Ascending aorta (tissue), 2 donors: ENCODE measurements at regions not wholly inside any gene's neighbourhood (a gene's known extent, or its start where the extent isn't known, plus 50 kb on each side); places are given as distances from the start of the nearest gene placed in this dataset.

Source experiments
- DNase-seq, 2 donors: peaks; one replicate each; pipeline ENCODE4 v3.0.0-alpha.2; 2019; ENCODE audit warnings: low spot score in 2 of 2
- H3K27ac ChIP-seq, 2 donors: fragments of 200-600 bp; sonication (generic); one replicate each; pipeline ENCODE4 v1.5.1; 2016 to 2017; ENCODE audit warnings: mild to moderate bottlenecking in 1 of 2
- H3K27me3 ChIP-seq: fragments of 200-600 bp; sonication (generic); one replicate; pipeline ENCODE4 v1.5.1; 2017
- H3K36me3 ChIP-seq, 2 donors: fragments of 200-600 bp; sonication (generic); one replicate each; pipeline ENCODE4 v1.5.1; 2016
- H3K4me1 ChIP-seq, 2 donors: fragments of 200-600 bp; sonication (generic); one replicate each; pipeline ENCODE4 v1.5.1; 2016 to 2017; ENCODE audit warnings: mild to moderate bottlenecking in 1 of 2
- H3K4me3 ChIP-seq, 2 donors: fragments of 200-600 bp; sonication (generic); one replicate each; pipeline ENCODE4 v1.5.1; 2016 to 2017; ENCODE audit warnings: mild to moderate bottlenecking in 1 of 2
- H3K9me3 ChIP-seq, 2 donors: fragments of 200-600 bp; sonication (generic); one replicate each; pipeline ENCODE4 v1.5.1; 2016
- CTCF ChIP-seq, 3 experiments: fragments of 200-600 bp in 2 of 3; fragments of 450-650 bp in 1 of 3; sonication (generic) in 2 of 3; IDR thresholded peaks; one replicate each; pipeline ENCODE4 v1.5.1; 2016 to 2019; ENCODE audit warnings: antibody characterized with exemption in 3 of 3, mild to moderate bottlenecking in 1 of 3, moderate library complexity in 1 of 3
- intact Hi-C: fragments of 100-400 bp; cut with DNase I; formaldehyde crosslinking; loops from one replicate; pipeline ENCODE4 v1.15.1; 2023

DNA sequence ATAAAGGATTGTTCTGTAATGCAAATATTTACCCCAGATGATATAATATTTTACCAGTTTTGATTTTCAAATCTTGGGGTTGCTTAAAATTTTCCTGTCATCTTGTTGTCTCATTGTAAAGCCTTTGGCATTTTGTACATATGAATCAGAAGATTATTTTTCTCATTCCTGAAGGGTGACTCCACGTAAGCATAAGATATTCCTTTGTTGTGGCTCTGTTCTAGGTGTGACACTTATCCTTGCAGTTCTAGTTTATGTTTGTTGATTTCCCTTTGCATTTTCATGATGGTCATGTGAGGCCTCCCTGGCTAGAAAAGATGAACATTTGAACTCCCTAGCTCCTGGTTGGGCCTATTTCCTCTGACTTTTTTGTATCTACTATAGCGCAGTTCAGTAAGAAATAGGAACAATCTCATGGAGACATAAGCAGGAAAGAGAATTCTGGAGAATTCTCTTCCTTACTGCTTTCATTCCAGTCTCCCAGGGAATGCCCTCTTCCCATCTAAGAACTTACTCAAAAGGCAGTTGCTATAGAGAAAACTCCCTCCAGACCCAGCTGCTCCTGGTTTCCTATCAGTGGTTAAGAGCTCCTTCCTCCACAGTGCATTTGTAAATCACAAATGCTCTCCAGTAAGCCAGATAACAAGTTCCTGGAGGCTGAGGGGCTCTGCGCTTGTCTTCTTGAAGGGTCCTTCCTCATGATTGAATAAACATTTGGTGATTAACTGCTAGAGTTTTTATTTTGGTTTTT lies 124.7 kb downstream of the WNT5A start:
- no peaks in the 10 kb centered on the region for H3K9me3 ChIP-seq
- intact Hi-C loops = no loop called here
- H3K36me3 ChIP-seq = no peaks in the 10 kb centered on the region
- TF ChIP-seq CTCF (IDR thresholded peaks at IDR 0.05) = no peak
- H3K4me1 ChIP-seq = no peaks in the 10 kb centered on the region
- H3K27ac ChIP-seq = no peak overlapping the region
- DNase-seq = no peak
- H3K27me3 ChIP-seq = no peaks in the 10 kb centered on the region
- no peak overlapping the region for H3K4me3 ChIP-seq

DNA sequence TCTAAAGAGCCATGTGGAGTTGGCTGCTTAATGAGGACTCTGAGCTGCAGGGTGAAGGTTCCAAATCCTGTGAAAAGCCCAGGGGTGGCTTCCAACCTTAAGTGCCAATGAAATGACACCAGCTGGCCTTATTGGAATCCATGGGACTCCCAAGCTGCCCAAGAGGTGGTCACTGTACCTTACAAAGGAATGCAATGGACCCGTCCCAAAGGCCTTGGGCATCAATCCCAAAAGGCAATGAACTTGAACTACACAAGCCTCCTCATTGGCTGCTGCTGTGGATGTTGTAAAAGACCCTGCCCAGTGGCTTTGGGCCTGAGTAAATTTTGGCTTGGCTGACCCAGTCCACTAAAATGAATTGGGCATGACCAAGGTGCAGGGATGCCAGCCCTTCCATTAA lies 129.3 kb downstream of the WNT5A start:
- no peak for TF ChIP-seq CTCF (IDR thresholded peaks at IDR 0.05)
- intact Hi-C loops = no loop called here
- no peak overlapping the region for H3K27ac ChIP-seq
- no peaks in the 10 kb centered on the region for H3K27me3 ChIP-seq
- H3K4me1 ChIP-seq = no peaks in the 10 kb centered on the region
- no peak overlapping the region for H3K4me3 ChIP-seq
- no peaks in the 10 kb centered on the region for H3K9me3 ChIP-seq
- no peak for DNase-seq
- no peaks in the 10 kb centered on the region for H3K36me3 ChIP-seq

DNA sequence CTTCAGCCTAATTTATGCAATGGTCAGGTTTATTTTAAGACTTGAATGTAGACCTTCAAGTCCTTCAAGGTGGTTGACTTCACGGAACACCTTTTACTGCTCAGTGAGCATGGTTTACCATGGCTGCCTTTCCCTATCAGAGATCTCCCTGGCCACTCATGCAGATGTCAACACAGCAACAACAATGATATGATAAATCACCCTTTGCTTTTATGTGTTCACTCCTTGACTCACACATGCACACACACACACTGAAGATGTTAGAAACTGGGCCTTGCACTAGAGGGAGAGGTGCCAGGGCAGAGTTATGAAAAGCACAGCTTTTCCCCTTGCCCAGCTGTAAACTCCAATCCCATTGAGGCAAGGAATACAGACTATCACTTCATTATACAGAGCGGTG lies 134.4 kb downstream of the WNT5A start:
- no peaks in the 10 kb centered on the region for H3K27me3 ChIP-seq
- H3K9me3 ChIP-seq = no peaks in the 10 kb centered on the region
- no peaks in the 10 kb centered on the region for H3K36me3 ChIP-seq
- no peak overlapping the region for H3K4me3 ChIP-seq
- no peaks in the 10 kb centered on the region for H3K4me1 ChIP-seq
- intact Hi-C loops = no loop called here
- TF ChIP-seq CTCF (IDR thresholded peaks at IDR 0.05) = no peak
- no peak for DNase-seq
- no peak overlapping the region for H3K27ac ChIP-seq

GRCh38 chr3:55349851-55350250 lies 137.3 kb downstream of the WNT5A start:
- Histone ChIP-seq H3K4me3 (no peak overlapping the region), H3K27me3 (no peaks in the 10 kb centered on the region), H3K27ac (no peak overlapping the region), H3K36me3 (no peaks in the 10 kb centered on the region), H3K4me1 (no peaks in the 10 kb centered on the region), H3K9me3 (no peaks in the 10 kb centered on the region)
- TF ChIP-seq CTCF (IDR thresholded peaks at IDR 0.05) = no peak
- DNase-seq = no peak
- intact Hi-C loops = no loop called here

DNA sequence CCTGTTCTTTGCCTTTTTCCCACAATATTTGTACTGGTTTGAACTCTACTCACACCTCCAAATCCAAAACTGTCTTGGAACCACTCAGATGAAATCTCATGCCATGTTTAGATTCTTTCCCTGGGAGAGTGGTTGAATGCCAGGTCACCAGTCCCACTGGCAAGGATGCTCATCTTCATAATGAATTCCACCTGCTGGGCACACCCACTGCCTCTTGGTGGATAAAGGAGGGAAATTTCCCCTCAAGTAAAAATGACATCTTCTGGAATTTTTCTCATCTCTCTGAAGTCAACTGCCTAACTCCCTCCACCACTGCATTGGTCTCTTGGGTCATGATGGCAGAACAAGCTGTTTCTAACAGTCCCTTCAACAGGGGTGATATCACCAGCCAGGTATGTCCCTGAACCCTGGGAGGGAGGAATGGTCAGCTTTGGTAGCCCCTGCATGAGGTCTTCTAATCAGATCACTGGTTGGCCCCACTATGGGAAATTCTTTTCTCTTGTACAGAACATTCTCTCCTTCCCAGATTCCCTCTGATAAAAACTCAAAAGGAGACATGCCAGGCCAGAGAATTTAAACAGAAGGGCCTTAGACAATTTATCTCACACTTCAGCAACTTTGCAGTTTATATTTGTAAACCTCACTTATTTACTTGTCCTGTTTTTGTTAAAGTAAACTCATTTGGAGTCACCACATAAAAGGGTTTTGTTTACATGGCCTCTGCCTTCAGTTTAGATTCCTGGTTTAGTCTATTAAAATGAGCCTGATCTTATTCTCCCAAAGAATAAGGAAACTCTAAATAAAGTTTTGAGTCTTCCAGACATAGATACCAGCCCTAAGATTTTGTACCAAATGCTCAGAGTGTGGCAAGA lies 143.4 kb downstream of the WNT5A start:
- TF ChIP-seq CTCF (IDR thresholded peaks at IDR 0.05) = no peak
- Histone ChIP-seq H3K4me3 (no peak overlapping the region), H3K27ac (no peak overlapping the region), H3K9me3 (no peaks in the 10 kb centered on the region), H3K4me1 (no peaks in the 10 kb centered on the region), H3K36me3 (no peaks in the 10 kb centered on the region), H3K27me3 (no peaks in the 10 kb centered on the region)
- intact Hi-C loops = no loop called here
- DNase-seq = no peak
